HG02798 (cell line): ENCODE measurements at regions not wholly inside any gene's neighbourhood (a gene's known extent, or its start where the extent isn't known, plus 50 kb on each side); places are given as distances from the start of the nearest gene placed in this dataset.

ENCODE experiments used
- ATAC-seq: cut with Tn5 transposase; IDR thresholded peaks from one replicate; pipeline ENCODE4 v1.9.1; 2021; ENCODE audit warnings: mild to moderate bottlenecking; ENCODE audit not compliant: unreplicated experiment, poor library complexity

GRCh38 chr4:123786163-123786915 lies 389.7 kb downstream of the SPRY1 start:
- ATAC-seq, result no peak

- peak; percentile 47 for ATAC-seq
Observed at GRCh38 chr4:123786920-123787319, 390.3 kb downstream of the SPRY1 start.

DNA sequence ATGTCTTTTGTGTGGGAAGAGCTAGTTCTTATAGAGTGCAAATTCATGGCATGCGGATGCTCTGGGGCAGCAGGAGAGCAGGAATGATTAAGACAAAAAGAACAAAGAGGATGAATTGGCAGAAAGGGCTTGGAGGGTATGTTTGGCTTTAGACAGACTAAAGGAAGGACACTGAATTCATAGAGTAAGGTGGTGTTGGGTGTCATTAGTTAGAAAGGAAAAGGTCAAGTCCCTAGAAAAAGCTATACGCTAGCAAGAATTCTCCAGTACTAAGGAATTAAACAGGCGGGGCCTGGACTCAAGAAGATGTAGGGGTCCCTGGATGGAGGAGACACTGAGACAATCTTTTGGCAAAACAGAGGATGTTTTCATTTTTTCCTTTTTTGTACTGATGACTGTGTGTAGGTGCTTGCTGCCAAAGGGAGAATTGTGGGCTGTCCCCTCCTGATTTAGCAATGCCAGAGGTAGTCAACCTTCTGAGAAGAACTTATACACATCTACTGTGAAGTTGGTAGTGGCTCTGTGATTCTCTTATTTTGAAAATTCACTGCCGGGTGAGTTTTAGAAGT lies 391.0 kb downstream of the SPRY1 start:
- no peak for ATAC-seq

- no peak for ATAC-seq
Observed at GRCh38 chr4:123788577-123788976, 392.0 kb downstream of the SPRY1 start.

GRCh38 chr4:123790681-123791080 lies 394.1 kb downstream of the SPRY1 start:
- ATAC-seq, result no peak

- no peak for ATAC-seq
Observed at GRCh38 chr4:123802082-123802645, 405.6 kb downstream of the SPRY1 start.

DNA sequence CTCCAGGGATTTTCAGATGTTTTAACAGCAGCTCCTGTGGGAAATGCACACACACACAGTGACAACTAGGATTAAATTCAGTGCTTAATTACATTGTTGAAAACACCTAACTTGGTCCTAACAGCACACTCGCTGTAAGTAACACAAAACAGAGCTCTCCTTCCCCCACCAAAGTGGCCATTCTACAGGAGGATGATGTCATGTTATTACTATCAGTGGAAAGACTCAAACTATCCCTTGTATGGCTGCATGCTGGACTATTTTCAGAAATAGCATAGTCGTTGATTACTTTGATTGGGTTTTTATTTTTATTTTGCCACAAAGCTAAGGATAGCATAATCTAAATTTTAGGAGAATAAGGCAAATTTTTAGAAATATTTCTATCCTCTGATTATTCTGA lies 406.3 kb downstream of the SPRY1 start:
- no peak for ATAC-seq

GRCh38 chr4:123804196-123804721 lies 407.7 kb downstream of the SPRY1 start:
- ATAC-seq, result no peak

GRCh38 chr4:123806056-123806455 lies 409.5 kb downstream of the SPRY1 start:
- no peak for ATAC-seq

DNA sequence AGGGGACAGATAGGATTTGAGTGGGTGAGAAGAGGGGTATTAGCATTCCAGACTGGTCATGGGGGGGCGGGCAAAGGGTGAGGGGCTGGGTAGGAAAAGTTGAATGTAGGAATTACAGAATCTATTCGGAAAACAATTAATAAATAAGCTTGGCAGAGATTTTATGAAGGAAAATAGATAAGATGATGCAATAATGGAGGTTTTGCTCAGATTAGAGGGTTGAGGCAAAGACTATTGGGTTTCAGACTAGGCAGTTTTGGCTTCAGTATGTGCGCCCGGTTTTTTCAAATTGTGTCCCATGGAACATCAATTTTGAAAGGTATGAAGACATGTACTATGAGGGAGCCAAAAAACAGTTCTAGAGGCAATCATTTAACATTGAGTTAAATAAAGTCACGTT lies 410.6 kb downstream of the SPRY1 start:
- no peak for ATAC-seq

GRCh38 chr4:123807866-123808265 lies 411.3 kb downstream of the SPRY1 start:
- ATAC-seq, result no peak

- ATAC-seq, result no peak
Observed at GRCh38 chr4:123809864-123810263, 413.3 kb downstream of the SPRY1 start.

GRCh38 chr4:123812066-123812390 lies 415.4 kb downstream of the SPRY1 start:
- no peak for ATAC-seq

DNA sequence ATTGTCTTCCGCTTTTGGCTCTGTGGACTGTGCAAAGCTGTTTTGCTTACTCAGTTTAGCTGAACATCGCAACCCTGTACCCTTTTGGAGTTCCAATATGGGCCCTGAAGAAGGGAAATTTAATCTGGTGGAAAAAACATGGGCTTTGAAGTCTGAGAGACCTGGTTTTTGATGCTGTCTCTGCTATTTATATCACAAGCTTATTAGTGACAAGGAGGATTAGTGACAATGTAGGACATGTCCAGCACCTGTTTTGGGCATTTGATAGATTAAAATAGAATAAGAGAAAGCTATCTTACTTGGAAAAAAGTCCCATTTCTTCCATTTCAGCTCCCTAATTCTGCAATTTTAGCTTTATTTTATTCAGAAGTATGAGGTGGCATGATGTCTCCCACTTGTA lies 417.3 kb downstream of the SPRY1 start:
- ATAC-seq, result no peak

- no peak for ATAC-seq
Observed at GRCh38 chr4:123816462-123816861, 419.9 kb downstream of the SPRY1 start.

- ATAC-seq, result no peak
Observed at GRCh38 chr4:123817025-123817688, 420.6 kb downstream of the SPRY1 start.

DNA sequence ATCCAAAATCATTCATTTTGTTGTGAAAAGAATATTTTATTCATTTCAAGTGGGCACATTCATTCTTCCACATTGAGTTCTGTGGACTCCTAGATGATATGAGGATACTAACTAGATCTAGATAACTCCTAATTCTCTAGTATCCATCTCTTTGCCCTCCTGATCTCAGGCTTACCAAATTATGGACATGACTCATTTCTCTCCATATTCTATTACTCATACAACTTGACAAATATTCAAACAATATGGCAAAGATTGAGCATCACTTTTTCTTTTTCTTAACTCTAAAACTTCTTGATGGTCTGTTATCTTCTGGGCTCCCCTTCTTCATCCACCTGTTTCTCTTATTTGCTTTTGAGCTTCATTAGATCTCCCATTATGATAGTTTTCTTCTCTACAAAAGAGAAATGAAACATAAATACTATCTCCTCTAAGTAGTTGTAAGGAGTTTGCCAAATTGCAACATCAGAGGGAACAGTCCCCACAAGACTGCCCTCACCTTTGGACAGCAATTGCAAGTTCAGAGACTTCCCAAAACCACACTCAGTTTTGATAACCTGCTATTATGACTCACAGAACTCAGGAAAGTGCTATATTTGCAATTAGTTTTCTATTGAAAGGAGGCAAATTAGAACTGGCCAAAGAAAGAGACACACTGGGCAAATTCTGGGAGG lies 422.9 kb downstream of the SPRY1 start:
- no peak for ATAC-seq

GRCh38 chr4:123821861-123822260 lies 425.3 kb downstream of the SPRY1 start:
- ATAC-seq, result no peak

- ATAC-seq, result no peak
Observed at GRCh38 chr4:123822353-123822752, 425.8 kb downstream of the SPRY1 start.

DNA sequence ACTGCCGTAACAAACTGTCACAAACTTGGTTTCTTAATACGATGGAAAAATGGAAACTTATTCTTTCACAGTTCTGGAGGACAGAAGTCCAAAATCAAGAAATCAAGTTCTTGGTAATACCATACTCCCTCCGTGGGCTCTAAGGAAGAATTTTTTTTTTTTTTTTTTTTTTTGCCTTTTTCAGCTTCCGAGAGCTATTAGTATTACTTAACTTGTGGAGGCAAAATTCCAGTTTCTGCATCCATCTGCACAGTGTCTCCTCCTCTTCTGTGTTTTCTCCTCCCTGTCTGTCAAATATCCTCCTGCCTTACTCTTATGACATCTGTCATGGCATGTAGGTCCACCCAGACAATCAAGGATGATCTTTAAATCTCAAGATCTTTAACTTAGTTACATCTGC lies 426.6 kb downstream of the SPRY1 start:
- no peak for ATAC-seq

- no peak for ATAC-seq
Observed at GRCh38 chr4:123824524-123824923, 427.9 kb downstream of the SPRY1 start.
